Adrenal gland (tissue), 9 donors: ENCODE measurements at regions not wholly inside any gene's neighbourhood (a gene's known extent, or its start where the extent isn't known, plus 50 kb on each side); places are given as distances from the start of the nearest gene placed in this dataset.

ENCODE experiments used
- DNase-seq, 7 donors: peaks; one replicate each; pipeline ENCODE4 v3.0.0-alpha.2; 2019 to 2020
- H3K27ac ChIP-seq, 5 donors: fragments of 200-600 bp; sonication (generic) in 4 of 5; 1 replicate in 3 of 5; 2 replicates in 2 of 5; pipeline versions ENCODE4 v1.5.1 to v1.8.0; 2016 to 2020; ENCODE audit warnings: mild to moderate bottlenecking in 1 of 5
- H3K27me3 ChIP-seq: fragments of 200-600 bp; 2 replicates; pipeline ENCODE4 v1.8.0; 2021
- H3K36me3 ChIP-seq, 2 donors: fragments of 200-600 bp; replicated peaks in 1 of 2; 1 replicate in 1 of 2; 2 replicates in 1 of 2; pipeline versions ENCODE4 v1.5.1 to v1.8.0; 2018 to 2022
- H3K4me1 ChIP-seq, 2 donors: fragments of 200-600 bp; replicated peaks in 1 of 2; 1 replicate in 1 of 2; 2 replicates in 1 of 2; pipeline versions ENCODE4 v1.5.1 to v1.8.0; 2018 to 2021
- H3K4me3 ChIP-seq, 4 donors: fragments of 200-600 bp; sonication (generic) in 3 of 4; one replicate each; pipeline ENCODE4 v1.5.1; 2016 to 2018
- H3K9me3 ChIP-seq, 3 donors: fragments of 200-600 bp; sonication (generic) in 1 of 3; replicated peaks in 1 of 3; 1 replicate in 2 of 3; 2 replicates in 1 of 3; pipeline versions ENCODE4 v1.5.1 to v1.8.0; 2016 to 2021
- POLR2A ChIP-seq, 2 donors: fragments of 450-650 bp; IDR thresholded peaks; one replicate each; pipeline ENCODE4 v1.6.1; 2017; ENCODE audit warnings: antibody characterized with exemption in 2 of 2, mild to moderate bottlenecking in 2 of 2, moderate library complexity in 1 of 2
- WGBS, 4 donors: extraction: QIAGEN DNeasy Blood & Tissue Kit in 2 of 4; methylation state at CpG; one replicate each; pipeline versions ENCODE4 v1.1.5 to v1.1.7; 2013 to 2017; 5-methylcytosine and 5-hydroxymethylcytosine counted together
- intact Hi-C, 2 donors: fragments of 100-400 bp; cut with DNase I; formaldehyde crosslinking; loops; one replicate each; pipeline versions ENCODE4 v1.14.1 to v1.15.0; 2022 to 2023
- TF ChIP-seq, protein P1 (sequence below), 6 experiments: fragments of 450-650 bp in 4 of 6; fragments of 200-600 bp in 2 of 6; sonication (generic) in 1 of 6; IDR thresholded peaks; 1 replicate in 5 of 6; 2 replicates in 1 of 6; pipeline versions ENCODE4 v1.5.1 to v1.8.0; 2016 to 2021; ENCODE audit warnings: antibody characterized with exemption in 6 of 6, mild to moderate bottlenecking in 2 of 6, moderate library complexity in 1 of 6
- donor health status: healthy with polysubstance abuse.
- donor health status: Bipolar disorder and iron deficiency.
- donor health status: DM: yes; HTN: yes; CAD: no.
- donor health status: DM: no; HTN: no; CAD: no.
- donor health status: DM: no; HTN: no; CAD: no.

DNA sequence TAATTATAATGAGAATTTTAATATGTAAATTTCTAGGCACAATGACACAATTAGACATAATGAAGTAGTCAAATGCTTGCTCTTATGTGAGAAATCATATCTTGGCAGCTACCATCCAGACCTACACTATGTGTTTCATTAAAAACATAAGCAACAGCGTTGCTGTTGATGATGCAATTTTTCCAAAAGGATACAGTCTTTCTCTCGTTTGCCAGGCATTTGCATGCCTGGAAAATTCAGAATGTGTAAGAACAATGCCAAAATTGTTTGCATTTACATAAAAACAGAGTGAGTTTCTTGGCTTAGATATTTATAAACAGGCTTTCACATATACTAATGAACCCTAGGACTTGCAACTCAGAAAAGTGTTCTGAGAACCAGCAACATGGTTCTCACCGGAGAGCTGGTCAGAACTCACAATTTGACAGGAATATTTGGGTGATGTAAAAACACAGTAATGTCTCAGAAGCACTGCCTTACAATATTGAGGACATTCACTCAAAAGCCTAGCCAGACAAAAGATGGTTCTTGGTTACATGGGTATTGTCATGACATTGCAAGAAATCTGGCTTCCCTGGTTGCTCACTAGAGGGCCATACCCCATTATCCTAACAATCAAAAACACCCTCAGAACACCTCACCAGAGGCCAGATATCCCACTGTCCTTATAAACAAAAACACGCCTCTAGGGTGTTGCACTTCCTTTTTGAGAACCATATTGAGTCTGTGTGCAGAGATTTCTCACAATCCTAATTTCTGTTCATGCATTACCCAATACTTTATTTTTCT lies 1029.0 kb upstream of the AGA start:
- H3K9me3 ChIP-seq: no peaks in the 10 kb centered on the region
- DNase-seq: no peak
- TF ChIP-seq, protein P1, sequence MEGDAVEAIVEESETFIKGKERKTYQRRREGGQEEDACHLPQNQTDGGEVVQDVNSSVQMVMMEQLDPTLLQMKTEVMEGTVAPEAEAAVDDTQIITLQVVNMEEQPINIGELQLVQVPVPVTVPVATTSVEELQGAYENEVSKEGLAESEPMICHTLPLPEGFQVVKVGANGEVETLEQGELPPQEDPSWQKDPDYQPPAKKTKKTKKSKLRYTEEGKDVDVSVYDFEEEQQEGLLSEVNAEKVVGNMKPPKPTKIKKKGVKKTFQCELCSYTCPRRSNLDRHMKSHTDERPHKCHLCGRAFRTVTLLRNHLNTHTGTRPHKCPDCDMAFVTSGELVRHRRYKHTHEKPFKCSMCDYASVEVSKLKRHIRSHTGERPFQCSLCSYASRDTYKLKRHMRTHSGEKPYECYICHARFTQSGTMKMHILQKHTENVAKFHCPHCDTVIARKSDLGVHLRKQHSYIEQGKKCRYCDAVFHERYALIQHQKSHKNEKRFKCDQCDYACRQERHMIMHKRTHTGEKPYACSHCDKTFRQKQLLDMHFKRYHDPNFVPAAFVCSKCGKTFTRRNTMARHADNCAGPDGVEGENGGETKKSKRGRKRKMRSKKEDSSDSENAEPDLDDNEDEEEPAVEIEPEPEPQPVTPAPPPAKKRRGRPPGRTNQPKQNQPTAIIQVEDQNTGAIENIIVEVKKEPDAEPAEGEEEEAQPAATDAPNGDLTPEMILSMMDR (IDR thresholded peaks at IDR 0.05): no peak
- TF ChIP-seq POLR2A (IDR thresholded peaks at IDR 0.05): no peak
- 64 to 83% (median 79%) methylated on average over 4 of the region's 4 CpGs for WGBS, 4 donors
- H3K4me1 ChIP-seq: no peaks in the 10 kb centered on the region
- intact Hi-C loops: no loop called here
- H3K36me3 ChIP-seq: no peaks in the 10 kb centered on the region
- no peak overlapping the region for H3K4me3 ChIP-seq
- H3K27ac ChIP-seq: no peak overlapping the region
- H3K27me3 ChIP-seq: no peaks in the 10 kb centered on the region

DNA sequence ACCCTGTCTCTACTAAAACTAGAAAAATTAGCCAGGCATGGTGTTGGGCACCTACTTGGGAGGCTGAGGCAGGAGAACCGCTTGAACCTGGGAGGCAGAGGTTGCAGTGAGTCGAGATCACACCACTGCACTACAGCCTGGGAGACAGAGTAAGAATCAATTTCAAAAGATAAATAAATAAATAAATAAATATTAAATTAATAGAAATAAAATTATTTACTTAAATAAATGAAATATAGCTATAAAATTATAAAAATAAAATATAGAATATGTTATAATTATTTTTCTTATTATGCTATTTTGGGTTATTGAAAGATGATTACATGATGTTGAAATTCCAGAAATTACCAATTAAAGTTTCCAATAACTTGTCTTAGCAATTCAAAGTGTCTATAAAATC lies 1029.8 kb upstream of the AGA start:
- 87 to 93% (median 91%) methylated on average over 2 of the region's 2 CpGs for WGBS, 4 donors

DNA sequence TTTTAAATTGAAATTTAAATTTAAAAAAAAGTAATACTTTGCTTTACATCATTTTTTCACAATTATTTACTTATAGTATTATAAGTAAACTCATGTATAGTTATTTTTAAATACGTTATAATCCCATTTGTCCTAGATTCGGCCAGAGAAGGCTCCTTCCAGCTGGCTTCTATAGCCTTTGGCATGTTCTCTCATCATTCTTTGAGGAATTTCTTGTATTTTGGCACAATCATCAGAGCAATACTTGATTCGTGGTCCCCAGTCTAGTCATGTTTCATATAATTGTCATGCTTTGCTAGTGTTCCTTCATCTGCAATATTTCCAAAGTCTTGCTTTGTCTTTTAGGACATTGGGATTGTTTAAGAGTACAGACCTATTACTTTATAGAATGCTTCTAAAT lies 1037.9 kb upstream of the AGA start:
- 29 to 55% (median 49%) methylated on average over 3 of the region's 3 CpGs for WGBS, 4 donors
- no peak for DNase-seq
- H3K4me1 ChIP-seq: no peaks in the 10 kb centered on the region

More for the DNA sequence above, 1029.8 kb upstream of the AGA start:
- intact Hi-C loops: no loop called here
- Histone ChIP-seq H3K36me3 (no peaks in the 10 kb centered on the region), H3K9me3 (no peaks in the 10 kb centered on the region), H3K27me3 (no peaks in the 10 kb centered on the region), H3K27ac (no peak overlapping the region), H3K4me1 (no peaks in the 10 kb centered on the region), H3K4me3 (no peak overlapping the region)
- TF ChIP-seq POLR2A (IDR thresholded peaks at IDR 0.05): no peak
- TF ChIP-seq, protein P1 (IDR thresholded peaks at IDR 0.05): no peak
- DNase-seq: no peak

DNA sequence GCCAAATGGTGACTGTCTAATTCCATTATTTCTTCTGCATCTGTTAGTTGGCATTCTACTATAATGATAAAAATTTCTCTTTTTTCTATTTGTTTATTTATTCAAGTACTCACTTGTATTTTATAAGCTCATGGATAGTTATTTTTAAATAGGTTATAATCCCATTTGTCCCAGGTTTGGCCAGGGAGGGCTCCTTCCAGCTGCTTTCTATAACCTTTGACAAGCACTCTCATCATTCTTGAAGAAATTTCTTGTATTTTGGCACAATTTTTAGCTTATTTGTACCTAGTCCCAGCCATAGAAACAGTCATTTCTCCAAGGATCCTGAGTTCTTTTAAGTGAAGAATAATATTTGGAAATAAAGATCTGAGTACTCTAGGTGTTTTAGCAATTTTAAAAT lies 1038.6 kb upstream of the AGA start:
- Histone ChIP-seq H3K27me3 (no peaks in the 10 kb centered on the region), H3K27ac (no peak overlapping the region), H3K4me1 (no peaks in the 10 kb centered on the region), H3K36me3 (no peaks in the 10 kb centered on the region), H3K4me3 (no peak overlapping the region), H3K9me3 (no peaks in the 10 kb centered on the region)
- intact Hi-C loops: no loop called here
- DNase-seq: no peak
- no peak for TF ChIP-seq POLR2A (IDR thresholded peaks at IDR 0.05)
- TF ChIP-seq, protein P1 (IDR thresholded peaks at IDR 0.05): no peak

More for the DNA sequence above, 1037.9 kb upstream of the AGA start:
- Histone ChIP-seq H3K27ac (no peak overlapping the region), H3K4me3 (no peak overlapping the region), H3K36me3 (no peaks in the 10 kb centered on the region), H3K9me3 (no peaks in the 10 kb centered on the region), H3K27me3 (no peaks in the 10 kb centered on the region)
- intact Hi-C loops: no loop called here
- TF ChIP-seq POLR2A (IDR thresholded peaks at IDR 0.05): no peak
- TF ChIP-seq, protein P1 (IDR thresholded peaks at IDR 0.05): no peak
